ENCODE measurements at regions not wholly inside any gene's neighbourhood (a gene's known extent, or its start where the extent isn't known, plus 50 kb on each side); places are given as distances from the start of the nearest gene placed in this dataset.
"Not testable (repeated sequence)": the region's sequence is repeated elsewhere in the genome, so short reads cannot be mapped to it uniquely, and the experiment has no call there.

- DNase-seq; H3K27ac ChIP-seq (ENCODE audit: low read depth in 1 of 2, low read length in 2 of 2); H3K27me3 ChIP-seq (ENCODE audit: control insufficient read depth in 1 of 2, insufficient read depth in 2 of 2, low read length in 2 of 2); H3K27ac Mint-ChIP-seq; H3K4me3 Mint-ChIP-seq; H3K9me3 Mint-ChIP-seq; POLR2A ChIA-PET; H3K4me1 Mint-ChIP-seq (ENCODE audit: low read depth); H3K9me3 ChIP-seq (ENCODE audit: control insufficient read depth in 1 of 2, insufficient read depth in 1 of 2, low read length in 2 of 2); intact Hi-C loops (cut with DNase I, micrococcal nuclease); H3K36me3 ChIP-seq (ENCODE audit: insufficient read depth, low read length); H3K4me3 ChIP-seq (ENCODE audit: low read length); H3K36me3 Mint-ChIP-seq (ENCODE audit: low read depth); CTCF ChIA-PET; H3K27me3 Mint-ChIP-seq; ATAC-seq (ENCODE audit: poor library complexity); H3K4me1 ChIP-seq (ENCODE audit: insufficient read depth, low read length): not testable (repeated sequence)
Observed at GRCh38 chr4:189733507-189733906, 207.2 kb upstream of the FRG1 start.

- H3K27ac ChIP-seq (ENCODE audit: low read depth in 1 of 2, low read length in 2 of 2); H3K4me1 ChIP-seq (ENCODE audit: insufficient read depth, low read length); DNase-seq; H3K27me3 Mint-ChIP-seq; H3K4me3 Mint-ChIP-seq; intact Hi-C loops (cut with DNase I, micrococcal nuclease); H3K4me1 Mint-ChIP-seq (ENCODE audit: low read depth); ATAC-seq (ENCODE audit: poor library complexity); H3K9me3 ChIP-seq (ENCODE audit: control insufficient read depth in 1 of 2, insufficient read depth in 1 of 2, low read length in 2 of 2); H3K9me3 Mint-ChIP-seq; H3K36me3 Mint-ChIP-seq (ENCODE audit: low read depth); H3K4me3 ChIP-seq (ENCODE audit: low read length); POLR2A ChIA-PET; H3K27me3 ChIP-seq (ENCODE audit: control insufficient read depth in 1 of 2, insufficient read depth in 2 of 2, low read length in 2 of 2); CTCF ChIA-PET; H3K36me3 ChIP-seq (ENCODE audit: insufficient read depth, low read length); H3K27ac Mint-ChIP-seq: not testable (repeated sequence)
Observed at GRCh38 chr4:189734648-189735267, 205.9 kb upstream of the FRG1 start.

- H3K27me3 Mint-ChIP-seq; H3K4me3 ChIP-seq (ENCODE audit: low read length); H3K36me3 ChIP-seq (ENCODE audit: insufficient read depth, low read length); DNase-seq; POLR2A ChIA-PET; H3K4me1 Mint-ChIP-seq (ENCODE audit: low read depth); H3K9me3 Mint-ChIP-seq; H3K36me3 Mint-ChIP-seq (ENCODE audit: low read depth); H3K4me1 ChIP-seq (ENCODE audit: insufficient read depth, low read length); intact Hi-C loops (cut with DNase I, micrococcal nuclease); H3K4me3 Mint-ChIP-seq; H3K27ac Mint-ChIP-seq; CTCF ChIA-PET; H3K27me3 ChIP-seq (ENCODE audit: control insufficient read depth in 1 of 2, insufficient read depth in 2 of 2, low read length in 2 of 2); H3K9me3 ChIP-seq (ENCODE audit: control insufficient read depth in 1 of 2, insufficient read depth in 1 of 2, low read length in 2 of 2); ATAC-seq (ENCODE audit: poor library complexity); H3K27ac ChIP-seq (ENCODE audit: low read depth in 1 of 2, low read length in 2 of 2): not testable (repeated sequence)
Observed at GRCh38 chr4:189736656-189737055, 204.0 kb upstream of the FRG1 start.

GRCh38 chr4:189740118-189740517 is 200.6 kb upstream of the FRG1 start:
- intact Hi-C loops (cut with DNase I, micrococcal nuclease); H3K27ac Mint-ChIP-seq: not testable (repeated sequence)

GRCh38 chr4:189740873-189741272 is 199.8 kb upstream of the FRG1 start:
- no peaks in the 10 kb centered on the region for H3K27me3 Mint-ChIP-seq
- intact Hi-C loops (cut with DNase I, micrococcal nuclease), result no loop called here
- no peaks in the 10 kb centered on the region for H3K36me3 Mint-ChIP-seq (ENCODE audit: low read depth)
- ChIA-PET POLR2A (no interaction called here), CTCF (no interaction called here)
- no peak for ATAC-seq (ENCODE audit: poor library complexity)
- no peaks in the 10 kb centered on the region for H3K4me1 Mint-ChIP-seq (ENCODE audit: low read depth)
- Histone ChIP-seq H3K36me3 (ENCODE audit: insufficient read depth, low read length) (no peaks in the 10 kb centered on the region), H3K4me1 (ENCODE audit: insufficient read depth, low read length) (no peaks in the 10 kb centered on the region), H3K4me3 (ENCODE audit: low read length) (no peak overlapping the region), H3K27me3 (ENCODE audit: control insufficient read depth in 1 of 2, insufficient read depth in 2 of 2, low read length in 2 of 2) (no peaks in the 10 kb centered on the region), H3K27ac (ENCODE audit: low read depth in 1 of 2, low read length in 2 of 2) (no peak overlapping the region), H3K9me3 (ENCODE audit: control insufficient read depth in 1 of 2, insufficient read depth in 1 of 2, low read length in 2 of 2) (peaks cover 0 to 15% of the 10 kb centered on the region in 2 experiments)
- H3K9me3 Mint-ChIP-seq, result no peaks in the 10 kb centered on the region
- H3K27ac Mint-ChIP-seq, result no peak overlapping the region
- TF ChIP-seq, protein P1, sequence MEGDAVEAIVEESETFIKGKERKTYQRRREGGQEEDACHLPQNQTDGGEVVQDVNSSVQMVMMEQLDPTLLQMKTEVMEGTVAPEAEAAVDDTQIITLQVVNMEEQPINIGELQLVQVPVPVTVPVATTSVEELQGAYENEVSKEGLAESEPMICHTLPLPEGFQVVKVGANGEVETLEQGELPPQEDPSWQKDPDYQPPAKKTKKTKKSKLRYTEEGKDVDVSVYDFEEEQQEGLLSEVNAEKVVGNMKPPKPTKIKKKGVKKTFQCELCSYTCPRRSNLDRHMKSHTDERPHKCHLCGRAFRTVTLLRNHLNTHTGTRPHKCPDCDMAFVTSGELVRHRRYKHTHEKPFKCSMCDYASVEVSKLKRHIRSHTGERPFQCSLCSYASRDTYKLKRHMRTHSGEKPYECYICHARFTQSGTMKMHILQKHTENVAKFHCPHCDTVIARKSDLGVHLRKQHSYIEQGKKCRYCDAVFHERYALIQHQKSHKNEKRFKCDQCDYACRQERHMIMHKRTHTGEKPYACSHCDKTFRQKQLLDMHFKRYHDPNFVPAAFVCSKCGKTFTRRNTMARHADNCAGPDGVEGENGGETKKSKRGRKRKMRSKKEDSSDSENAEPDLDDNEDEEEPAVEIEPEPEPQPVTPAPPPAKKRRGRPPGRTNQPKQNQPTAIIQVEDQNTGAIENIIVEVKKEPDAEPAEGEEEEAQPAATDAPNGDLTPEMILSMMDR (IDR thresholded peaks at IDR 0.05), result no peak
- DNase-seq, result no peak
- H3K4me3 Mint-ChIP-seq, result no peak overlapping the region

More at GRCh38 chr4:189740118-189740517, 200.6 kb upstream of the FRG1 start:
- H3K4me3 ChIP-seq (ENCODE audit: low read length); DNase-seq; H3K4me1 Mint-ChIP-seq (ENCODE audit: low read depth); H3K27me3 Mint-ChIP-seq; H3K4me1 ChIP-seq (ENCODE audit: insufficient read depth, low read length); POLR2A ChIA-PET; ATAC-seq (ENCODE audit: poor library complexity); H3K27ac ChIP-seq (ENCODE audit: low read depth in 1 of 2, low read length in 2 of 2); H3K9me3 Mint-ChIP-seq; H3K36me3 ChIP-seq (ENCODE audit: insufficient read depth, low read length); CTCF ChIA-PET; H3K4me3 Mint-ChIP-seq; H3K27me3 ChIP-seq (ENCODE audit: control insufficient read depth in 1 of 2, insufficient read depth in 2 of 2, low read length in 2 of 2); H3K36me3 Mint-ChIP-seq (ENCODE audit: low read depth): not testable (repeated sequence)
- H3K9me3 ChIP-seq (ENCODE audit: control insufficient read depth in 1 of 2, insufficient read depth in 1 of 2, low read length in 2 of 2), result peaks cover 0 to 15% of the 10 kb centered on the region in 2 experiments

DNA sequence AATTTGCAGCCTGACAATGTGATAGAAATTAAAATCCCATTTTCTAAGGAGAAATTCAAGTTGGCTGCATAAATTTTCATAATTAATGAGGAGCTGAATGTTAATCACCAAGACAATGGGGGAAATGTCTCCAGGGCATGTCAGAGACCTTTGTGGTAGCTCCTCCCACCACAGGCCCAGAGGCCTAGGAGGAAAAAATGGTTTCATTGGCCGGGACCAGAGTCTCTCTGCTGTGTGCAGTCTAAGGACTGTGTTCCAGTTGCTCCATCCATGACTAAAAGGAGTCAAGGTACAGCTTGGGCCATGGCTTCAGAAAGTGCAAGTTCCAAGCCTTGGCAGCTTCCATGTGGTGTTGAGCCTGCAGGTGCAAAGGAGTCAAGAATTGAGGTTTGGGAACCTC is 187.6 kb upstream of the FRG1 start:
- POLR2A ChIA-PET; CTCF ChIA-PET; H3K9me3 Mint-ChIP-seq; H3K27ac ChIP-seq (ENCODE audit: low read depth in 1 of 2, low read length in 2 of 2); H3K36me3 Mint-ChIP-seq (ENCODE audit: low read depth); DNase-seq; H3K4me1 Mint-ChIP-seq (ENCODE audit: low read depth); H3K27me3 ChIP-seq (ENCODE audit: control insufficient read depth in 1 of 2, insufficient read depth in 2 of 2, low read length in 2 of 2); H3K4me3 ChIP-seq (ENCODE audit: low read length); H3K27me3 Mint-ChIP-seq; H3K27ac Mint-ChIP-seq; H3K36me3 ChIP-seq (ENCODE audit: insufficient read depth, low read length); H3K4me1 ChIP-seq (ENCODE audit: insufficient read depth, low read length); ATAC-seq (ENCODE audit: poor library complexity); H3K9me3 ChIP-seq (ENCODE audit: control insufficient read depth in 1 of 2, insufficient read depth in 1 of 2, low read length in 2 of 2); H3K4me3 Mint-ChIP-seq; intact Hi-C loops (cut with DNase I, micrococcal nuclease): not testable (repeated sequence)

Measured in CD4-positive, alpha-beta T cell (primary cell).